HG02852 (cell line): ENCODE measurements at regions not wholly inside any gene's neighbourhood (a gene's known extent, or its start where the extent isn't known, plus 50 kb on each side); places are given as distances from the start of the nearest gene placed in this dataset.

Experiments used
- ATAC-seq: cut with Tn5 transposase; IDR thresholded peaks from one replicate; pipeline ENCODE4 v1.9.1; 2021; ENCODE audit warnings: mild to moderate bottlenecking, moderate library complexity; ENCODE audit not compliant: unreplicated experiment

DNA sequence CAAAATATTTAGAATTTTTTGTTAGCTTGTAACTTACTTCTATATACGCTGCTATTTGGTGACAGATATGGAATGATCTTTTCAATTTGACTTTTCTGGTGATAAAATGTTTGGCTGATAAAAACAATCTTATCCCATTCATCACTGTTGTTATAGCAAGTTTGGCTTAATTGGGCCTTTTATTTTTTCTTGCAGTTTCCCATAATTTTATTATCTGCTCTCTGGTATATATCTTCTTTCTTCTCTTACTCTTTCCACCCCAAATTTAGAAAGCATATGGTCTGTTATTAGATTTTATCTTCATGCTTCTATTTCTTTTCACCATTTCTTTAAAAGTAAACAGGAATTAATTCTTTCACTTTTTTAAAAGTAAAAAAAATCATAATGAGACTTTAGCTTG is 474.4 kb downstream of the TLE1 start:
- ATAC-seq = no peak

DNA sequence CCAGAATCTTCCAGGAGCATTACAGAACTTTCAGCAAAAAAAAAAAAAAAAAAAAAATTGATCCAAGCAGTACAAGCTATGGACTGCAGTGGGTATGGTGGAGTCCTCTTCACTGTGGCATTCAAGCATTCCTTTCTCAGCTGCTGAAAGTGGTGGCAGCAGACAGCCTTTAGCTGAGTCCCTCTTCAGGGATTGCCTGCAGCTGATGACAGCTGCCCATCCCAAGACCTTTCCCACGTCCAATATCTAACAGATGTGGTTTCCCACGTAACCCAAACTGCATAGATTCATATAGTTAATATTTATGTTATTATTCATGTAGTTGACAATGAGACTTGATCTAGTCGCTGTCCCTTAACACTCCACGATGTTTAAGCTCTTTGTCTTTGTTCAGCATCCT is 475.9 kb downstream of the TLE1 start:
- ATAC-seq = no peak

DNA sequence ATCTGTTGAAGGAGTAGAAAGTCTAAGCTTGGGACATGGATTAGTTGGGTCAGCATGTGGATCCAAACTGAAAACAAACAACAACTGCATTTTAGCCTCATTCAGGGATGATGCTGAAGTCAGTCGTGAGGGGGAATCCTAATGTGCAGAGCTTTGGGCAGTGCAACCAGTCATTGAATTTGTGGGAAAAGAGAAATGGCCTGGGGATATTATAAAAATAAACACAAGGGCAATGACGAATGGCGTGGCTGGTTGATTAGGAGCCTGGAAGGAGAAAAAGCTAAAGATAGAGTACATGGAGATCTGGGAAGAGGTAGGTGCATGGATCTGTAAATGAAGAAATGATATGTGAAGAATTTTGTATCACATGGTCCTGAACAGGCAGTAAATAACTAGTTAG is 477.6 kb downstream of the TLE1 start:
- ATAC-seq = no peak

DNA sequence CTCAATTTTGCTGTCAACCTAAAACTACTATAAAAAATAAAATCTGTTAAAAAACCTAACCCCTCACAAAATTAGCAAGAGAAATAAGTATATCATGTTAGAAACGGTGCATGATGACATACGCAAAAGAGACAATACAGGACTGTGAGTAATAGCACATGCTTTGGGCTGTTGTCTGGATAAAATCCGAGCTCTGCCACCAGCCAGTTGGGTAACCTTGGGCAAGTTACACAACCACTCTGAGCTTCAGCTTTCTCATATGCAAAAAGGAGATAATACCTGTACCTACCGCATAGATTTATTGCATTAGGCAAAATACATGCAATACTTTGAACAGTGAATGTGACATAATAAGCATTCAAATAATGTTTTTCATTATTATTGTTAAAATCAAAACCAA is 481.7 kb downstream of the TLE1 start:
- no peak for ATAC-seq

DNA sequence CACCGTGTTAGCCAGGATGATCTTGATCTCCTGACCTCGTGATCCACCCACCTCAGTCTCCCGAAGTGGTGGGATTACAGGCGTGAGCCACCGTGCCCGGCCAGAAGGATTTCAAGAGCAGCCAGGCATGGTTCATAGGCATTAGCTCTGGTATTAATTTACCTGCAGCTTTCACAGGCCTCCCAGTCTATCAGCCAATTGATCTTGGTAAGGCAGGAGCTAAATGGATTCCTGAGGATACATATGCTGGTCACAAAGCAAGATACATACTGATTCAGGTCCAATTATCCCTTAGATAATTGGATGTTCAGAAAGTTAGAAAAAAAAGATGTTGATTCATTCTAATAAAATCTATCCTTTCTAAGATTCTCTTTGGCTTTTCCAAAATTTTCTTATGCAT is 487.1 kb downstream of the TLE1 start:
- ATAC-seq = no peak

DNA sequence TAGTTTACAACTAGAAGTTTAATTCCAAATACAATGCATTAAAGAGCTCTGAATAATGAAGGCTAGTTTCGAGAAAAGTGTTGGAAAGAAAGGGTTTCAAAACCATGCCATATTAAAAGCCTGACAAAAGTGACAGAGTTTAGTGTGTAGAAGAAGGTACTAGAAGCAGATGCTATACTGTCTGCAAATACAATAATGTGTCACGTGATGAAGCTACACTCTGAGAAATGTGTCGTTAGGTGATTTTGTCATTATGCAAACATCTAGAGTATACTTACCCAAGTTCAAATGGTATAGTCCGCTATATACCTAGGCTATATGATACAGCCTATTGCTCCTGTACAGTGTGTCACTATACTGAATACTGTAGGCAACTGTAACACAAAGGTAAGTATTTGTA is 494.1 kb downstream of the TLE1 start:
- no peak for ATAC-seq

DNA sequence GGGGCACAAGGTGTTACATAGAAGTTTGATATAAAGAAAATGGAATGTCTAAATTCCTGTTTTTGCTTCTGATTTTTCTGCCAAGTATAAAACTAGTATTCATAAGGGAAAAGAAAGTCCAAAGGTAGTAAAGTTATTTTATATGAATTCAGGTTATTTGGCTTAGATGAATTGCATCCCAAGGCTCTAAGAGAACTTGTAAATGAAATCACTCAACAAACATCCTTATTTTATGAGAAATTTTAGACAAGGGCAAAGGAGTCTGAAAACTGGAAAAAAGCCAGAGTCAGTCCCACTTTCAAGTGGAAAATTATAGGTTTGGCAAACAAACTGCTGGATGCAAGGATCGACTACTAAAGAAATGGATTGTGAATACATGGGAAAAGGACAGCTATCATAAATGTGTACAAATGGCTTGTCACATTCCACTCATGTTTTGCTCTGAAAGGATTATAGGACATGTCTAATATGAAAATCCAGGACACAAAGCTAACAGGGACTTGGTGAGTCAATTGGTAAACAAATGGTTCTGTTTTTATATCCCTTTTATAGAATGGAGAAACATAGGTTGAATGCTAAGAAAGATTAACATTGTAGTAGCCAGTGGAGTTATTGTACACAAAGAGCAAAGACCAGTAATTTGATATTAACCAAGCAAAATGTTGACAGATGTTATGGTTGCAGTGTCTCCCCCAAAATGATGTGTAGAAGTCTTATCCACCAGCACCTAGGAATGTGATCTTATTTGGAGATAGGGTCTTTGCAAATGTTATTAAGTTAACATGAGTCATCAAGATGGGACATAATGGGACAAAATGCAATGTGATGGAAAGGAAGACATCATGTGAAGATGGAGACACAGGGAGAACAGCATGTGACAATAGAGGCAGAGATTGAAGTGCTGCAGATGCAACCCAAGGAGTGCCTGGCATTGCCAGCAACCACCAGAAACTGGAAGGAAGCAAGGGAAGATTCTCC is 495.7 kb downstream of the TLE1 start:
- ATAC-seq = no peak

DNA sequence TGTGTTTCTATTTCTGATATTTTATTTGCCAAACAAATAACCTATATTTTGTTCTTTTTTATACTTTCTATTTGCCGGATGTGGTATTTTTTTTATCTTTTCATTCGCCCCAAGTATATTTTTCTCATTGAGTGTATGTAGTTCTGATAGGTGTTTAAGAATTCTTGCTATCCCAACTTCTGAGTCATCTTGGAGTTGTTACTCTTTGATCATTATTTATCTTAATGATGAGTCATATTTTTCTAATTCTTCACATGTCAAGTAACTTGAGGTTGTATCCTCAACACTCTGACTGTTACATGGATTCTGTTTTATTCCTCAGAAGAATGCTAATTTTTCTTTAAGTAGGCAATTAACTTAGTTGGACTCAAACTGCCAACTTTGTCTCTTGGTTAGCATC is 498.1 kb downstream of the TLE1 start:
- ATAC-seq = no peak

DNA sequence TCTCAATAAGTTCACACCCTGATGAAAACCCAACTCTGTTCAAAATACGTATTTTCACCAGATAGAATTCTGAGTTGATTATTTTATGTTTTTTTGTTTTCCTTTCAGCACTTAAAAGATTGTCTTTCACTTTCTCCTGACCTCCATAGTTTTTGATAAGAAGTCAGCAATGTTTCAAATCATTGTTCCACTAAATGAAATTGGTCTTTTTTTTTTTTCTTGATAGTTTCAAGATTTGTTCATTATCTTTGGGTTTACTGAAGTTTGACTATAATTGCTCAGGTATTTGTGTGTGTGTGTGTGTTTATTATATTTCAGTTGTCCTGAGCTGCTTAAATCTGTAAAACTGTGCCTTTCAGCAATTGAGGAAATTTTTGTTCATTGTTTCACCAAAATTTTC is 498.7 kb downstream of the TLE1 start:
- ATAC-seq = no peak

DNA sequence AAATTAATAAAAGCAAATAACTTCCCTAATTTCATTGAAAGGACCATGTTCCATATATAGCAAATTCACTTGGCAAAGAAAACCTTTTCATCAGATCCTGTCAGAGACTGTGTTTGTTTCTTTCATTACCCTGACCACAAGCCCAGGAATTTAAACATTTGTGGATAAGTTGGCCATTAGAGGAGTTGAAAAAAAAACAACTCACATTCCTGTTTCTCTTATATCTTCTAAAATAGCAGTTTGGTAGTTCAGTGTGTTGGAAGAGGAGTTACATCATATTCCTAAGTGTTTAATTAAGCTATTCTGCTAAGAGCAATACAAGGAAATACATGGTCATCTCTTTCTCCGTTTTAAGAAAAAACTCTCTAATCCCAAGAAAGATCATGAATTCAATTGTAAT is 505.6 kb downstream of the TLE1 start:
- no peak for ATAC-seq

DNA sequence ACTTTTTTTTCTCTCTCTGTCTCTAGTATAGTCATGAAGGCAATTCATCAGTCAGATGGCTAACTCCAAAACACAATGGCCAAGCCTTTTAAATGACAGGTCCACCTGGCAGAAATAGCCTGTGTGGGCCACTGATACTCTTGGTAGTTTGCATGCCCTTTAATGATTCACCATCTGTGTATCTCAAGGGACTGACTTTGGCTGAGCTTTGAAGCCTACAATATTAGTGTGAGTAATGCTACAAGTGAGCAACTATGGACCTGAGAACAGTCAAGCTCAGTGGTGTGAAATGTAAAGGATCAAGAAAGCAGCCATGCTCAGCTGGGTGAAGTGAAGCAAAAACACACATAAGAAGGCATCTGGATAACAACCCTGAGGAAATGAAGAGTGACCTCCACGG is 506.9 kb downstream of the TLE1 start:
- ATAC-seq = no peak

DNA sequence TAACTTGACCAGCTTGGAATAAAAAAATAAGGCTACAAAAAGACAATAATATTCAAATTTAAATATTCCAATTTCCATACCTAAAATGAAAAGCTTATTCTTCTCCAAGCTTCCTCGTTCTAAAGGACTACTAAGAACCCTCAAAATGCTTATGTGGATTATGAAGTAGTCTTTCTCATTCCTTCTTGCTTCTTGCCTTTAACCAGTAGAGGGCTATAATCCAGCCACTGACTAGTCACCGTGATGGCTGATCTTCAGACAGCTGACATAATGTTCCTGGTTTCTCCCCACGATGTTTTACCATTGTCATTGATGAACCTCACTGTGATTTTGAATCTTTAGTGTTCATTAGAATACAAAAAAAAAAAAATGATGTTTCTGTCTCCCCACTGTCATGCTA is 515.3 kb downstream of the TLE1 start:
- ATAC-seq = no peak

DNA sequence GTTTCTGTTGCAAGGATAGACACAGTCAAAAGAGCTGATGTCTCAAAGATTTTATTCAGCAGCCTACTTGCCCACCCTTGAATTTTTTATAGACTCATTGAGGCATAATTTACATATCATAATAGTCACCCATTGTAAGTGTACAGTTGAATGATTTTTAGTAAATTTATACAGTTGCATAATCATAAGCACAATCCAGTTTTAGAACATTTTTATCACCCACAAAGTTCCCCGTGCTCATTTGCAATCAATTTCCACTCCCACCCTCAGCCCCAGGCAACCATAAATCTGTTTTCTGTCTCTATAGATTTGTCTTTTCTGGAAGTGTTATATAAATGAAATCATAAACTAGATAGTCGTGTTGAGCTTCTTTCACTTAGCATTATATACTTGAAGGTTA is 517.7 kb downstream of the TLE1 start:
- ATAC-seq = no peak

DNA sequence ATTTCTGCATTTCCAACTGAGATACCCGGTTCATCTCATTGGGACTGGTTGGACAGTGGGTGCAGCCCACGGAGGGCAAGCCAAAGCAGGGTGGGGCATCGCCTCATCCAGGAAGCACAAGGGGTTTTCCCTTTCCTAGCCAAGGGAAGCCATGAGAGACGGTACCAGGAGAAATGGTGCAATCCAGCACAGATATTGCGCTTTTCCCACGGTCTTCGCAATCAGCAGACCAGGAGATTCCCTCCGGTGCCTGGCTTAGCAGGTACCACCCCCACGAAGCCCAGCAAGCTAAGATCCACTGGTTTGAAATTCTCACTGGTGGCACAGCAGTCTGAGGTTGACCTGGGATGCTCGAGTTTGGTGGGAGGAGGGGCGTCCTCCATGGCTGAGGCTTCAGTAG is 527.0 kb downstream of the TLE1 start:
- ATAC-seq = no peak

DNA sequence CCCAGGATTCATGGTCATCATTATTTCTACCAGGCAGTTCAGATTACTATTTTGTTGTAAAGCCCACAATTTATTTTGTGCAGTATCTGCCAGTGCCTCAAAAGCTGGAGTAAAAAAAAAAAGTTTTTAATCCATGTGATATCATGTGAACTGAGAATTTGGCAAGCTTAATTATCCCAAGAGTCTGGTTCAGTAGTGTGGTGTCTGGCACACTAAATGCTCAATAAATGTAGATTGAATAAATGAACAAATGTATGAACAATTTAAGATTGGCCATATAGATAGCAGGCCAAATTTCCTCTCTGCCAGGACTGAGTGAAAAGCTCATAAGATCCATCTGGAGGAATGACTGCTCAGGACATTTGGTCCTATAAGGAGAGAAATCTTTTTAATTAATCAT is 533.0 kb downstream of the TLE1 start:
- ATAC-seq = no peak

DNA sequence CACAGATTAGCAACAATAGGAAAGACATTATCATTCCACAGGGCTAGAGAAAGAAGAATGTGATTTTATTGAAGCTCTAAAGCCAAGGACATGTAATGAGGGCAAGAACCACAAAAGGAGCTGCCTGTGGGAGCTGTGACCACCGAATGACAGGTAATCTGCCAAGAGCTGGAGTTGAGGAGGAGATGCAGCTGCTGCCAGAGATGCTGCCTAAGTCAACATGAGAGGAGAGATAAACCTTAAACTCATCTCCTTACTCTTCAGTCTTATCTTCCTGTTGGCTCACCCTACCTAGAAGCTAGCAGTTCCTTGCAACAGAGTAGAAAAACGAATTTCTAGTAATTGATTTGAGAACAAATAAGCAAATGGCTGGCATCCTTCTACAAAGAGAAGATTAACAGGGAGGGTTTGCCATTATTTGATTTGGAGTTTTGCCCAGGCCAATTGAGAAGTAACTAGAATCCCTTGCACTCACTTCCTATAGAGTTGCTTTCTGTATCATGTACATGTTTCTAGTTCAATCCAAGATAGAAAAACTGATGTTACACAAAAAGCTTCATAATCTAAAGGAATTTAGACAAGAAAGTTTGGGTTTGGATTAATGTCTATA is 539.2 kb downstream of the TLE1 start:
- no peak for ATAC-seq

DNA sequence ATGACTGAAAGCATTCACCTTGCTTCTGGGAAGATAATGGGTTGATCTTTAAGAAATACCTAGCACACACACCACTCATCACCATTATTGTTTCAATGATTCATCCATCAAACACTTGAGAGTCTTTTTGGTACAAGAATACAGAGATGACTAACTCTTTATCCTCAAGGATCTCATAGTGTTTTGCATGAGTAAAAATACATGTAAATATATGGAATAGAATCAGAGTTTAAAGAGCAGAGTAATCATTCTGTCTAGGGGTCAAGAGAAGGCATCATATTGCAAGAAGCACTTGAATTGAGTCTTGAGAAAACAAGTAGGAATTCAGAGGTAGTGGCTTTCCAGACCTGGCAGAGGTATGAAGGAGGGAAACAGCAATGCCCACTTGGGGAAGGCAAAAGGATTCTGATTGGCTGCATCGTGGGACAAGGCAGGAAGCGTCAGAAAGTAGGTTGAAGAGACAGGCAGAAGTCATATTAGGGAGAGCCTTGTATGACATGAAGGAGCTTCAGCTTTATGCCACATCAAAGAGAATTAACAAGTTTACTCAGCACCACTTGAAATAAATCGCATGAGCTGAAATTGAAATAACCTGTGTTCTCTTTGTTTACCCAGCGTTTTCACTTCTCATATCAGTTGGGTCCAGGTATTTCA is 542.5 kb downstream of the TLE1 start:
- ATAC-seq = no peak

DNA sequence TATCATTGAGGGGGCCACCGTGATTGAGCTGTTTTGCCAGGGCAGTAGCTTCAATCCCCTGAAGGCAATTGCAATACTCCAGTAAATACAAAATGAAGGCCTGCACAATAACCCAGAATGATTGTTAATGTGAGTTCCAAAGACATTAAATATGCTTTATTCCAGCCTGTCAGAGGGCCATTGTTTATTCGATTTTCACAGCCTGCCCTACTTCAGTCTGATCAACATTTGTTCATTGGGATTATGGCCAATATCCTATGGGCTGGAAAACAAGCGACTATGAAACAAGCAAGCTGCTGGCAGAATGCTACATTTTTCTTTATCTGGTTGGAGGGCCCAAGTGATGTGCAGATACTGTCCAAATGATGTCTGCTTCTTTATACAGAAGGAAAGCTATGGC is 543.1 kb downstream of the TLE1 start:
- no peak for ATAC-seq

DNA sequence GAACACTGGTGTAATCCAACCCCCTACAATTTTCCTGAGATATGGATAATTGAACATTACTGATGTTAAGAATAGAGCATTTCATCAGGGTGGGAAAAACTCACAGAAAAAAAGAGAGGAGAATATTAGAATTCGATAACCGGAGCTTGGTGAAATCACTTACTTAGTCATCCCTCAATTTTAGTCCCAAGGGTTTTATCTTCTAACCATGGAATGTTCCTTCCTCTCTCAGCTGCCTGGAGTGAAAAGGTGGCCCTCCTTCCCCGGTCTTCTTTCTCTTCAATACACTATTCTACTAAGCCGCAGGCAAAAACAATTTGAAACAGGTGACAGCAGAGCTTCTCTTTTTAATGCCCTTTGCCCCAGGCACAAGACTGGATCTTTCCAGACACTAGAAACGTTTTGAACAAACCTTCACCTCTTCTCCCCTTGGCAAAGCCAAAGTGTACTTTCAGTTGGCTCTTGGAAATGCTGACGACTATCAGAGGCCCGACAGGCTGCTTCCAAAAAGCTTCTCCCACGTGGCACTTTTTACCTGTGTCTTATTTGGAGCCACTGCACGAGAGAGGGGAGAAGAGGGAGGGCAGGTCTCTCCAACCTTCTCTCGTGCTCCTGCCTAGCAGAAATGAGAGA is 543.9 kb downstream of the TLE1 start:
- no peak for ATAC-seq

DNA sequence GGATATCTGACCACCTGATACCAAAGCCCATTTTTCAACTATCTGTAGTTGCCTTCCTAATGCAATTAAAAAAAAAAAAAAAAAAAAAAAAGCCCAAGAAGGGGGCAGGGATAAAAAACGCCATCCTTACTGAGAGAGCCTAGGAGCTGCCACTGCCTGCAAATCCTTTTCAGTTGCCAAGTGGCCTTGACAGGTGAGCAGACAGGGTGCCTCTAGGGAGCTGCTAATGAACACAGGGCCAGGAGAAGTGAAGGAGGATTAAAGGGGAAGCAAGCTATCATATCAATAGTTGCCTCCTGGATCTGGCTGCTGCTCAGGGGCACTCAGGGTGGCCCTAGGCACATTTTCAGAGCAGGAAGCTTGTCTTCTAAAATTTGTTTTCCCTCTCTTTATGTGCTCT is 547.4 kb downstream of the TLE1 start:
- no peak for ATAC-seq

DNA sequence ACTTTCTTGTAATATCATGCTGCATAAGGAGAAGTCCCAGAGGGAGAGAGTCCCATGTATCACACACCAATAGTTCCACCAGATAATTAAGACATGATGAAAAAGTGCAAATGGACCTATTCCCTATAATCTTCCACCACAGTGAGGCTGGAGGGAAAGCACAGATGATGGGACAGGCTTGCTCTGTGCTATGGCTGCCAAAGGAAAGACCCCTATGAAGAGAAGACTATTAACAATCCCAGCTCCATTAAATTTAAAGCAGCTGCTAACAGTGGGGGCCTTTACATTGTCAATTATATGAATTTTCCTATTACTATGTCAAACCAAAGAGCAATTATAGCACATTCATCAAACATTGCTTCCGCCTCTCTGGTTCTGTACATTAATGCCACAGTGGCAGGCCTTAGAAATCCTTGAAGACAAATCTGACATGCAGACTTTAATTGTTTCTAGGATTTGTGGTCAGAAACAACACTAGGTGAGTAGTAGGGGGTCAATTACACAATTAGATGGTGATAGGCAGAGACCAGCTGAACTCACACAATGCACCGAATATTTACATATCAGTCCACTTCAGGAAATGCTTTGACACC is 551.3 kb downstream of the TLE1 start:
- no peak for ATAC-seq
